OCI-LY1 (cell line): ENCODE measurements at regions not wholly inside any gene's neighbourhood (a gene's known extent, or its start where the extent isn't known, plus 50 kb on each side); places are given as distances from the start of the nearest gene placed in this dataset.

Source experiments
- EZH2 ChIP-seq: fragments of 200-600 bp; sonication (generic), shearing (Covaris generic); IDR thresholded peaks from 2 replicates; pipeline ENCODE4 v1.8.0; 2017; ENCODE audit warnings: borderline replicate concordance, mixed run types, mild to moderate bottlenecking, antibody characterized with exemption, low read length, moderate library complexity, mixed read lengths
- TF ChIP-seq, protein P1 (sequence below): fragments of 200-600 bp; sonication (generic), shearing (Covaris generic); IDR thresholded peaks from 2 replicates; pipeline ENCODE4 v1.5.1; 2017; ENCODE audit warnings: mild to moderate bottlenecking, antibody characterized with exemption, low read length, moderate library complexity, mixed read lengths

DNA sequence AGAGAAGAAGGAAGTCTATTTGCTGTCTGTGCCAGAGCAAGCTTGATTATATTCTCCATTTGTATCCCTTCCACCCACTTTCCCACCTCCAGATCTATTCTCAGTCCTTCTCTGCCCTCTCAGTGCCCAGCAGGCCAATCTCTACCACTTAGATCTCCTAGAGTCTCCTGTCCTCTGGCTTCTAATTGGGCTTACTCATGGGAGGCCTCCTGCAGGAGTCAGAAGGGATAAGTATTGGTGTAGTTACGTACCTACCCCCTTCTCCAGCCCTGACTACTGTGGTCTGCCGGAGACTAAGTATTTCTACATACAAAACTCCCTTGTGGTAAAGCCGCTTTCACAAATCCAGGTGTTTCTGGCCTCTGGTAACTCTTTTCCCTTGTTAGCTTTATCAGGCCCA is 221.2 kb downstream of the PTGER3 start:
- TF ChIP-seq, protein P1, sequence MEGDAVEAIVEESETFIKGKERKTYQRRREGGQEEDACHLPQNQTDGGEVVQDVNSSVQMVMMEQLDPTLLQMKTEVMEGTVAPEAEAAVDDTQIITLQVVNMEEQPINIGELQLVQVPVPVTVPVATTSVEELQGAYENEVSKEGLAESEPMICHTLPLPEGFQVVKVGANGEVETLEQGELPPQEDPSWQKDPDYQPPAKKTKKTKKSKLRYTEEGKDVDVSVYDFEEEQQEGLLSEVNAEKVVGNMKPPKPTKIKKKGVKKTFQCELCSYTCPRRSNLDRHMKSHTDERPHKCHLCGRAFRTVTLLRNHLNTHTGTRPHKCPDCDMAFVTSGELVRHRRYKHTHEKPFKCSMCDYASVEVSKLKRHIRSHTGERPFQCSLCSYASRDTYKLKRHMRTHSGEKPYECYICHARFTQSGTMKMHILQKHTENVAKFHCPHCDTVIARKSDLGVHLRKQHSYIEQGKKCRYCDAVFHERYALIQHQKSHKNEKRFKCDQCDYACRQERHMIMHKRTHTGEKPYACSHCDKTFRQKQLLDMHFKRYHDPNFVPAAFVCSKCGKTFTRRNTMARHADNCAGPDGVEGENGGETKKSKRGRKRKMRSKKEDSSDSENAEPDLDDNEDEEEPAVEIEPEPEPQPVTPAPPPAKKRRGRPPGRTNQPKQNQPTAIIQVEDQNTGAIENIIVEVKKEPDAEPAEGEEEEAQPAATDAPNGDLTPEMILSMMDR, result no peak
- no peak for TF ChIP-seq EZH2
